ENCODE measurements at regions not wholly inside any gene's neighbourhood (a gene's known extent, or its start where the extent isn't known, plus 50 kb on each side); places are given as distances from the start of the nearest gene placed in this dataset.

- H3K4me3 ChIP-seq (ENCODE audit: low read length), result no peak overlapping the region
- no peak for TF ChIP-seq ZNF274 (IDR thresholded peaks at IDR 0.05; ENCODE audit: low read depth, low read length)
Observed at GRCh38 chr10:65723525-65723924, 1202.3 kb upstream of the LRRTM3 start.

DNA sequence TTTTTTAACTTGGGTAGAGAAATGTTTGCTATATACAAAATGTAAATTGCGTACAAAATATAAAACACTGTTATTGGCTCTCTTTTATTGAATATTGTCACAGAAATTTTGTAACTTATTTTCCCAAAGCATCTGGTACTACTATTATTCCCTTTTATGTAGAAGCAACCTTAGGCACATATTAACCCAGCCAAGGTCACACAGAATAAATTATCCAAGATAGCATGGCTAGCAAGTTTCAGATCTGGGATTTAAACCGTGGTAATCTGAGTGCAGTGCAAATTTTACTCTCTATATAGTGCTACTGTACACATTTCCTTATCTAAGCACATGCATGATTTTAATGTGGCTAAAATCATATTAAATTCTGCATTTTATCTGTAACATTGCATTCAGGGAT, 1190.5 kb upstream of the LRRTM3 start:
- no peak for TF ChIP-seq ZNF274 (IDR thresholded peaks at IDR 0.05; ENCODE audit: low read depth, low read length)
- H3K4me3 ChIP-seq (ENCODE audit: low read length), result no peak overlapping the region

- TF ChIP-seq ZNF274 (IDR thresholded peaks at IDR 0.05; ENCODE audit: low read depth, low read length), result no peak
- no peak overlapping the region for H3K4me3 ChIP-seq (ENCODE audit: low read length)
Observed at GRCh38 chr10:65742906-65743305, 1182.9 kb upstream of the LRRTM3 start.

GRCh38 chr10:65751218-65751617, 1174.6 kb upstream of the LRRTM3 start:
- no peak for TF ChIP-seq ZNF274 (IDR thresholded peaks at IDR 0.05; ENCODE audit: low read depth, low read length)
- no peak overlapping the region for H3K4me3 ChIP-seq (ENCODE audit: low read length)

- TF ChIP-seq ZNF274 (IDR thresholded peaks at IDR 0.05; ENCODE audit: low read depth, low read length), result no peak
- H3K4me3 ChIP-seq (ENCODE audit: low read length), result no peak overlapping the region
Observed at GRCh38 chr10:65751896-65752295, 1173.9 kb upstream of the LRRTM3 start.

DNA sequence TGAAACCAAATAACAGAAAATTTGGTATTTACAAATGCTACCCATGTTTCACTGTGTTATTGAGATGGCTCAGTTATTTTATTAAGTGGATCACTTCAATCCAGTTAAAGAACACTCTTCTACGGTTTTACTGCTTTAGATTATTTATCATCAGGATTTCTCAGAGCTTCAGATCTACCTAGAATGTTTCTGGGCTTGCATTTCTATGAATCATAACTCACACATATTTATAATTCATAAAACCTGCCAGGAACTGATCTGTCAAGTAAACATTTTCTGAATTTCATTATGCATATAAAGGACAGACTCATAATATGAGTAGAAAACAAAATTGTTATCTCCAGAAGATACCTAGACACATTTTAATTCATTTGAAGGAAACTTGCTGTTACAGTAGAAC, 1172.3 kb upstream of the LRRTM3 start:
- H3K4me3 ChIP-seq (ENCODE audit: low read length), result no peak overlapping the region
- no peak for TF ChIP-seq ZNF274 (IDR thresholded peaks at IDR 0.05; ENCODE audit: low read depth, low read length)

- no peak for TF ChIP-seq ZNF274 (IDR thresholded peaks at IDR 0.05; ENCODE audit: low read depth, low read length)
- no peak overlapping the region for H3K4me3 ChIP-seq (ENCODE audit: low read length)
Observed at GRCh38 chr10:65754112-65754511, 1171.7 kb upstream of the LRRTM3 start.

GRCh38 chr10:65762311-65762710, 1163.5 kb upstream of the LRRTM3 start:
- TF ChIP-seq ZNF274 (IDR thresholded peaks at IDR 0.05; ENCODE audit: low read depth, low read length), result no peak
- H3K4me3 ChIP-seq (ENCODE audit: low read length), result no peak overlapping the region

DNA sequence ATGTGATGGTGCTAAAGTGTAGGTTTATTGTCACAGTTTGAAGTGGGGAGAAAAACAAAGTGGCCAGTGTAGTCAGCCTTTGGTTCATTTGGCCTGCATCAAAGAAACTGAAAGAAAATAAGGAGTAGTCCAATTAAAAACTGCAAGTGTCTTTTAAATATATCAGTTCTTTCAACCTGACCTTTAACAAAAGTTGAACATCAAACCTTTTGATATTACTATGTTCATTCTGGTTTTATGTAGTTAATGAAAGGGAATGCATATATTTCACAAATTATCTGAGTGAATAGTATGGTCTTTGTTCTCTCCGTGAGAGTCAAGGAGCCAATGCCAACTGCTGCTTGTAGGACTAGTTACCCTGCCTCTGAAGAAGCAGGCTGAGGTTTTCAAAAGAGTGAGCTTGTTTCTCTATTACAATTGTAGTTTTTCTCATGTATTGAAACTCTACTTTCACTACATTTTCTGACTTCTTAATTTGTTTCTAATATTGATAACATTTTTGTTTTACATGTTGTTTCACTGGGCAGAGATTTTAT, 1160.8 kb upstream of the LRRTM3 start:
- no peak for TF ChIP-seq ZNF274 (IDR thresholded peaks at IDR 0.05; ENCODE audit: low read depth, low read length)
- H3K4me3 ChIP-seq (ENCODE audit: low read length), result no peak overlapping the region

- H3K4me3 ChIP-seq (ENCODE audit: low read length), result no peak overlapping the region
- TF ChIP-seq ZNF274 (IDR thresholded peaks at IDR 0.05; ENCODE audit: low read depth, low read length), result no peak
Observed at GRCh38 chr10:65769828-65770227, 1156.0 kb upstream of the LRRTM3 start.

- no peak for TF ChIP-seq ZNF274 (IDR thresholded peaks at IDR 0.05; ENCODE audit: low read depth, low read length)
Observed at GRCh38 chr10:65778753-65779152, 1147.1 kb upstream of the LRRTM3 start.

DNA sequence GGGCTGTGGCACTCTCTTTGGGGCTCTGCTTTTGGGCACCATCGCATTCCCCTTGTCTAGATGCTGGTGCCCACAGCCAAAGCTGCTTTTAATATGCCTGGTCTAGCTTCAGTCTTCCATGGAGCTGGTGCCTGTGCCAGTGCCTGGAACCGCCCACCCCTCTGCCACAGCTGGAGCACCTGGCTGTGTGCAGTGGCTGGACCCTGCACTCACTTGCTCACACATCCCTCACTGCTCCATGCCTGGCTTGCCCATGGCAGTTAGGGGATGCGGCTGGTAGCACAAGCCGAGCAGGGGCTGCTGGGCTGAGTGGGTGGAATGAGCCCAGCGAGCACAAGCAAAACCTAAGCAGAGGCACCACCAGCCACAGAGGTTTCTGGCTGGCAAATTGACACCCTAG, 1145.9 kb upstream of the LRRTM3 start:
- H3K4me3 ChIP-seq (ENCODE audit: low read length), result no peak overlapping the region
- no peak for TF ChIP-seq ZNF274 (IDR thresholded peaks at IDR 0.05; ENCODE audit: low read depth, low read length)

More at GRCh38 chr10:65778753-65779152, 1147.1 kb upstream of the LRRTM3 start:
- H3K4me3 ChIP-seq (ENCODE audit: low read length), result no peak overlapping the region

DNA sequence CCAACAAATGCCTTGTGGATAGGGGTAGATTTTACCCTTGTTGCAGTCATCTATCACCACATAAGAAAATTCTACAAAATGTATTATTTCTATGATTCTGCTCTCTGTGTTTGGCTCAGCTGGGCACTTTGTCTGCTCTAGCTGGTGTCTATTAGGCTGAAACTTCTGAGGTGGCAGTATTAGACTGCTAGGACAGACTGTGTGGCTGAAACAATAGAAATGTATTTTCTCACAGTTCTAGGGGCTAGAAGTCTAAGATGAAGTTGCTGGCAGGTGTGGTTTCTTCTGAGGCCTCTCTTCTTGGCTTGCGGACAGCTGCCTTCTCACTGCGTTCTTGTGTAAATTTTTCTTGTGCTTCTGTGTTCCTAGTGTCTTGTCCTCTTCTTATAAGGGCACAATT, 1139.6 kb upstream of the LRRTM3 start:
- TF ChIP-seq ZNF274 (IDR thresholded peaks at IDR 0.05; ENCODE audit: low read depth, low read length), result no peak
- H3K4me3 ChIP-seq (ENCODE audit: low read length), result no peak overlapping the region

DNA sequence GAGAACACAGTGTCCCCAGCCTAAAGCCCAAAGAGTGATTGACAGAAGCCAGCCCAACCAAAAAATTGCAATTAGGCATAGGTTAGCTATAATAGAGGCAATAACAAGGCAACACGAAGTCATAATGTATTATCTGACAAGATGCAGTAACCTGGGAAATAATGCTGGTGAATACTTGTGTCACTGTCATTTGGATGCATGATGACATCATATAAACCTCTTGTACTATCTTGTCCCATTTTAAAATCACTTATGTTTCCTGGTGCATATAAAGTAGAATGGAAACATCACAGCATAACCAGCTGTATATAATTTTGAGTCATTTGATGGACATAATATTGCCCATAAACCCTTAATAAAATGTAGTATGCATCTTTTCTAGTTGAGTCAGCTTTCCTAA, 1138.3 kb upstream of the LRRTM3 start:
- no peak for TF ChIP-seq ZNF274 (IDR thresholded peaks at IDR 0.05; ENCODE audit: low read depth, low read length)

GRCh38 chr10:65788271-65788670, 1137.6 kb upstream of the LRRTM3 start:
- no peak overlapping the region for H3K4me3 ChIP-seq (ENCODE audit: low read length)
- no peak for TF ChIP-seq ZNF274 (IDR thresholded peaks at IDR 0.05; ENCODE audit: low read depth, low read length)

More for the DNA sequence above, 1138.3 kb upstream of the LRRTM3 start:
- H3K4me3 ChIP-seq (ENCODE audit: low read length), result no peak overlapping the region

DNA sequence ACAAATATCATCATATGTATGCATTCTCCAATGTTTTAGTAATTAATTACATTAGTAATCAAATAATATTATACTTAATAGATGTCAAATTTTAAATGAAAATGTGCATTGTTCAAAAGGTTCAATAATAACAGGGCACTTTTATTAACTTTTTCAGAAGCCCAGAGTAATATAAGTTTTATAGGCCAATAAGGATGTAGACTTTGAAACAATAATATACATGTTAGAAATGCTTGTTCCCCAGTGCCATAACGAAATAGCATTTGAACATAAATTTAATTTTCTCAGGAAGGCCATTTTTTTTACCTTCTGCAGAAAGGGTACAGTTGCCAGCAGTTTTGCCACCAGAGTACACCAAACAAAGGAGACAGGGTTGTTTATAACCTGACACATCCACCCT, 1133.9 kb upstream of the LRRTM3 start:
- TF ChIP-seq ZNF274 (IDR thresholded peaks at IDR 0.05; ENCODE audit: low read depth, low read length), result no peak
- H3K4me3 ChIP-seq (ENCODE audit: low read length), result no peak overlapping the region

Measured in GM08714 (cell line).